ENCODE measurements at regions not wholly inside any gene's neighbourhood (a gene's known extent, or its start where the extent isn't known, plus 50 kb on each side); places are given as distances from the start of the nearest gene placed in this dataset.

- no peak for TF ChIP-seq CTCF (IDR thresholded peaks at IDR 0.05)
- no peak for TF ChIP-seq POLR2AphosphoS5 (IDR thresholded peaks at IDR 0.05)
- TF ChIP-seq EP300 (IDR thresholded peaks at IDR 0.05; ENCODE audit: low read depth), result no peak
Measured at GRCh38 chr9:78463750-78464149, 166.8 kb downstream of the PSAT1 start.

All from transverse colon (tissue), 4 donors.